ENCODE measurements at regions not wholly inside any gene's neighbourhood (a gene's known extent, or its start where the extent isn't known, plus 50 kb on each side); places are given as distances from the start of the nearest gene placed in this dataset.

DNA sequence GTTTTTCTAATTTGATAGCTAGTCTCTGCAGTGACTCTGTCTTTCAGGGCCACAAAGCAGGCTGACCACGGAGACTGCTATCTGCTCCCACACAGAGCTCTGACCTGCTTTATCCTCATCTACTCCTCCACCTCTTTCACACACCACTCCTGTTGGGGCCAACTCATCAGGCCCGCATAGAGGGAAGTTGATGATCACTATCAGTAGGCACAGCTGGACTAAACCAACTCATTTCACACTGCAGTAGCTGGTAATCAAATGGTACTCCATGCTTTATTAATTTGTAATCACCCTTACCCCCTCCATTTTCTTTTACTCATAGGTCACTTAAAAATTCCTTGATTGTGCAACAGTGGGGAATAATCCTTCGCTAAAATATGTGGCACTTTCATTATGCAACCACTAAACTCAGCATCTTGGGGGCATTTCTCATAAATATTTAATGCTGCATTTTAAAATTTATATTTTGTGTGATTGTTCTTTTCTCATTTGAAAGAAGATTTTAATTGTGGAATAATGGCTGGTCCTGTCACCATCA is 249.8 kb upstream of the GCFC2 start:
- H3K9me3 ChIP-seq = no peaks in the 10 kb centered on the region
- H3K27me3 ChIP-seq = no peaks in the 10 kb centered on the region
- DNase-seq = no peak
- H3K4me3 ChIP-seq = no peak overlapping the region
- no peak overlapping the region for H3K27ac ChIP-seq
- H3K4me1 ChIP-seq = no peaks in the 10 kb centered on the region
- TF ChIP-seq, protein P1, sequence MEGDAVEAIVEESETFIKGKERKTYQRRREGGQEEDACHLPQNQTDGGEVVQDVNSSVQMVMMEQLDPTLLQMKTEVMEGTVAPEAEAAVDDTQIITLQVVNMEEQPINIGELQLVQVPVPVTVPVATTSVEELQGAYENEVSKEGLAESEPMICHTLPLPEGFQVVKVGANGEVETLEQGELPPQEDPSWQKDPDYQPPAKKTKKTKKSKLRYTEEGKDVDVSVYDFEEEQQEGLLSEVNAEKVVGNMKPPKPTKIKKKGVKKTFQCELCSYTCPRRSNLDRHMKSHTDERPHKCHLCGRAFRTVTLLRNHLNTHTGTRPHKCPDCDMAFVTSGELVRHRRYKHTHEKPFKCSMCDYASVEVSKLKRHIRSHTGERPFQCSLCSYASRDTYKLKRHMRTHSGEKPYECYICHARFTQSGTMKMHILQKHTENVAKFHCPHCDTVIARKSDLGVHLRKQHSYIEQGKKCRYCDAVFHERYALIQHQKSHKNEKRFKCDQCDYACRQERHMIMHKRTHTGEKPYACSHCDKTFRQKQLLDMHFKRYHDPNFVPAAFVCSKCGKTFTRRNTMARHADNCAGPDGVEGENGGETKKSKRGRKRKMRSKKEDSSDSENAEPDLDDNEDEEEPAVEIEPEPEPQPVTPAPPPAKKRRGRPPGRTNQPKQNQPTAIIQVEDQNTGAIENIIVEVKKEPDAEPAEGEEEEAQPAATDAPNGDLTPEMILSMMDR (IDR thresholded peaks at IDR 0.05) = no peak
- no peak for TF ChIP-seq POLR2A (IDR thresholded peaks at IDR 0.05)
- intact Hi-C loops (cut with DNase I; ENCODE audit: low total_unique reads) = no loop called here
- no peaks in the 10 kb centered on the region for H3K36me3 ChIP-seq

DNA sequence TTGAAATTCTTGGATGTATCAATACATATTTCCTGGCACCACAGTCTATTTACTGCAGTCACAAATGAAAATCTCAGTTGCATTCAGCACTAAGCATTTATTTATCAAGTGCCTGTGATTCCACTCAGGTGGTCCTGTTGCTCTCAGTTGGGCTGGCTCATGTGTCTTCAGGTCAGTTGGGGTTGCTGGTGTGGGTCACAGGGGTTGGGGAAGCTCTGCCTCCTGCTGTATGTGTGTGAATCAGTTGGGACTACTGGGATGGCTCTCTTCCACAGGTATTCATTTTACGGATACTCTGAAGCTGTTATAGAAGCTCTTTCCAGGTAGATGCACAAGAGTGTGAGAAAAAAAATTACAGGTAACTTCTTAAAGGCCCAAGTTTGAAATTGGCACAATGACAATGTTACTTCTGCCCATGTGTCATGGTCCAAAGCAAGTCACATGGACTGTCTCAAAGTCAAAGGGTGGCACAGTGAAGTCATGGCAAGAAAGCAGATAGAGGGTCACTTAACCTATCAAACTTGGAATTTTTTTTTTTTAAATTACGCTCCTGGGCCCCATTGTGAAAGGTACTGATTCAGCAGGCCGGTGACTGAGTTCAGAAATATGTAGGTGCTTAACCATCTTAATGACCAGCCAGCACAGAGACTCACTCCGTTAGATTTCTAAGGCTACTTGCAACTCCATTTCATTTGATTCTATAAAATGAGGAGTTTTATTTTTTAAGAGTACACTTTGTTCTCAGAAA is 249.2 kb upstream of the GCFC2 start:
- Histone ChIP-seq H3K36me3 (no peaks in the 10 kb centered on the region), H3K9me3 (no peaks in the 10 kb centered on the region), H3K27me3 (no peaks in the 10 kb centered on the region), H3K27ac (no peak overlapping the region), H3K4me3 (no peak overlapping the region), H3K4me1 (no peaks in the 10 kb centered on the region)
- intact Hi-C loops (cut with DNase I; ENCODE audit: low total_unique reads) = no loop called here
- TF ChIP-seq, protein P1 (IDR thresholded peaks at IDR 0.05) = no peak
- no peak for TF ChIP-seq POLR2A (IDR thresholded peaks at IDR 0.05)
- no peak for DNase-seq

DNA sequence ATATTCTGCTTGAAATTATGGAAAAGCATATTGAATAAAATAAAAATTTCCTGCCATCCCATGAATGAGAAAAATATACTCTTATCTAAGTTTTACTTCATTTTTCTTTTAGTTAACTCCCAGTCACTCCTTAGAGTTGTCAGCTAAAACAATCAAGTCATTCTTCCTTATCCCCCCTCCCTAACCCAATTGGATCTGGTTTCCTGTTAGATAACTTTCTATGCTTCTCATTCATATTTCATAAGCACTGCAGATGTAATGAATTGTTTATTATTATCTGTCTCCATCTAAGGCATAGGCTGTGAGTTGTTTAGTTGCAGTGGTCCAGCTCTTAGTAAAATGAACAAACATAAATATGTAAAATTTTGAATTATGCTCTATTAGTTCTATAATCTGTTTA is 244.0 kb upstream of the GCFC2 start:
- DNase-seq = no peak
- TF ChIP-seq, protein P1 (IDR thresholded peaks at IDR 0.05) = no peak
- no peak for TF ChIP-seq POLR2A (IDR thresholded peaks at IDR 0.05)
- H3K4me3 ChIP-seq = no peak overlapping the region
- H3K27me3 ChIP-seq = no peaks in the 10 kb centered on the region
- H3K4me1 ChIP-seq = no peaks in the 10 kb centered on the region
- H3K9me3 ChIP-seq = no peaks in the 10 kb centered on the region
- no peaks in the 10 kb centered on the region for H3K36me3 ChIP-seq
- intact Hi-C loops (cut with DNase I; ENCODE audit: low total_unique reads) = no loop called here
- no peak overlapping the region for H3K27ac ChIP-seq

DNA sequence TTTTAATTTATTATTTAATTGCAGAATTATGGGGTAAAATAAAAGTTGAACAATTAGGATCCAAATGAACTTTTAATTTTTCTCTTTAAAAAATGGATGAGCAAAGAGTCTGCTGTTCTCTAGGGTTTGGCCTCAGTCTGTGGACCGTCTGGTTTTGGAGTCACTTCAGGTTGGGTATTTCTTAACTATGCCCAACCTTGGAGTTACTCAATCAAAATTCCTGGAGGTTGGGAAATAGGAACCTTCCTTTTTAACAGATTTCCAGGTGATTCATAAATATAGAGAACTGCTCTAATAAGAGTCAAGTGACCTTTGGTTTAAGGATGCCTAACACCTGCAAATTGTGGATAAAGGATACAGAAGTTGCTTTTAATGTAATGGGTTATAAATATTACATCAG is 241.5 kb upstream of the GCFC2 start:
- Histone ChIP-seq H3K4me1 (no peaks in the 10 kb centered on the region), H3K4me3 (no peak overlapping the region), H3K9me3 (no peaks in the 10 kb centered on the region), H3K36me3 (no peaks in the 10 kb centered on the region), H3K27ac (no peak overlapping the region), H3K27me3 (no peaks in the 10 kb centered on the region)
- intact Hi-C loops (cut with DNase I; ENCODE audit: low total_unique reads) = no loop called here
- no peak for DNase-seq
- TF ChIP-seq POLR2A (IDR thresholded peaks at IDR 0.05) = no peak
- TF ChIP-seq, protein P1 (IDR thresholded peaks at IDR 0.05) = no peak

DNA sequence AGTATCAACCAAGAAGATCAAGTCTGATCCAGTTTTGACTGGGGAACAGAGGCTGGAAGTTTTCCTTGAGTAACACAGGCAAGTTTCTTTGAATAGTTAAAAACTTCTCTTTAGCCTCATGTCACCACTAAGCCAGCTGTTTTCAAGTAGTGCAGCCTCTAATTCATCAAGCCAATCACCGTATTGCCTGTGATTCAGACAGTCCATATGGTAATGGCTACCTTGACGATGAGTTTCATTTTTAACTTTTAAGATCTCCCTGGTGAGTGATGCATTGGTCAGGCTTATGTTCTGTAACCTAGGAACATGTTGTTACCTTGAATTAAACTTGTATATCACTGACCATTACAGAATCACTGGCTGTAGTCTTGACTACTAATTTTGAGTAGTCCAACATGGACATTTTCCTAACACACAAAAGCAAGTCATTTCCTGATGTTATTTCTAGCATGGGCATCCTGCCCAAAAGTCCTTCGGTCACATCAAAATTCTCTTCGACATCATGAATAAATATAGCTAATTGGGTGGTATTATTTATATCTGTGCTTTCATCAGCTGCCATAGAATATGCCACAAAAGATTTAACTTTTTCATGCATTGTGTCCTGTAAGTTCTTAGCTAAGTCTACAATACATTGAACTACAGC is 238.8 kb upstream of the GCFC2 start:
- H3K9me3 ChIP-seq = no peaks in the 10 kb centered on the region
- H3K27me3 ChIP-seq = no peaks in the 10 kb centered on the region
- H3K4me1 ChIP-seq = no peaks in the 10 kb centered on the region
- DNase-seq = no peak
- H3K36me3 ChIP-seq = no peaks in the 10 kb centered on the region
- no peak overlapping the region for H3K27ac ChIP-seq
- TF ChIP-seq POLR2A (IDR thresholded peaks at IDR 0.05) = no peak
- TF ChIP-seq, protein P1 (IDR thresholded peaks at IDR 0.05) = no peak
- intact Hi-C loops (cut with DNase I; ENCODE audit: low total_unique reads) = no loop called here
- no peak overlapping the region for H3K4me3 ChIP-seq

Data from uterus (tissue), 3 donors.